RCC 7860 (cell line): ENCODE measurements at regions not wholly inside any gene's neighbourhood (a gene's known extent, or its start where the extent isn't known, plus 50 kb on each side); places are given as distances from the start of the nearest gene placed in this dataset.
A peak's percentile ranks its signal among the peaks of the same experiment; 100 is the strongest.

Experiments used
- DNase-seq: peaks from one replicate; pipeline ENCODE4 v3.0.0-alpha.2; 2015; ENCODE audit warnings: low spot score
- FAIRE-seq: peaks from 2 replicates; lab custom pipeline; 2012; peaks lifted over from hg19 to GRCh38; lab: Jason Lieb, UNC

DNA sequence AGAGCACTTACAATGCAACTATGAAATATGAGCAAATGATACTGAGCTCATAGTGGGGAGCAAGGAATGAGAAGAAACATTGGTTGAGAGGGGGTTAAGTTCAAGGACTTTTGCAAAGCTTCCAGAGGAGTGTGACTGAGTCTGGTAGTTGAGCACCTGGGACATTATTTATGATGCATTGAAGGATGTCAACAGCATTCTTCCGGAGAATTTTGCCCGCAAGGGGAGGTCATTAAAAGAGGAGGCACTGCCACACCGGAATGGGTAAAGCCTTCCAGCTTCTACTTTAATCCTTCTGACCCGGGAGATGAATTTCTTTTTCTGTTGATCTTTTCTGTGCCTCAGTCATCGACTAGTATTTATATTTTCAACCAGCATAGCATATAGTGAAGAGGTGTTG lies 208.4 kb upstream of the CAMK1G start:
- DNase-seq (no peak), FAIRE-seq (no peak)

DNA sequence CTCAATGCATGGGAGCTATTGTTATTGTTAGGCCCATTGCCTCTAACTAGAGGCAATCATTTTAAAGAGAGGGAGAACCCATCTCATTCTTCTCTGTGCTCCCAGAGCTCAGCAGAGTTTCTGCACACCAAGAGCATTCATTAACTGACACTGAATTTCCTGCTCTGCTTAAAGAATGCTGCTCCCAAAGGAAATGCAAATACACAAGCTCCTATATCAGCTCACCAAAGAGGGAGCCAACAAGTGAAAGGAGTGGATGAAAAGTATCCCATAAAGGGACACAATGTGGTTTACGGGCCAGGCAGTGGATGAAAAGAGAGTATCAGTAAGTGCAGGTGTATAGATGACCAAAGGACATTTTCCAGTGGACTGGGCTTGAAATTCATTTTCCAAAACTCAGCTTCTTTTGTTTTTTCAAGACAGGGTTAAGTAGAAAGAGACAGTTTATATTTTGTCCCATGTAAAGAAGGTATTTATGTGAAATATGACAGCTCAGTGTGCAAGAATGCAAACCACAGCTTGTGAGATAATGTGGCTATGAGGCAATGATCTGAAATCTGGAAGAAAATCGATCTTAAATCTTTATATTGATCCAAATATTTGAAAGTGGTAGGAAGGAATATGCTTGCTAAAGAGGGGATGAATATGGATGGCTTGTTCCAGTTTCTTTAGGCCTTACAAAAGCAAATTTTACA lies 207.7 kb upstream of the CAMK1G start:
- DNase-seq, result no peak
- peak; percentile 45 for FAIRE-seq

DNA sequence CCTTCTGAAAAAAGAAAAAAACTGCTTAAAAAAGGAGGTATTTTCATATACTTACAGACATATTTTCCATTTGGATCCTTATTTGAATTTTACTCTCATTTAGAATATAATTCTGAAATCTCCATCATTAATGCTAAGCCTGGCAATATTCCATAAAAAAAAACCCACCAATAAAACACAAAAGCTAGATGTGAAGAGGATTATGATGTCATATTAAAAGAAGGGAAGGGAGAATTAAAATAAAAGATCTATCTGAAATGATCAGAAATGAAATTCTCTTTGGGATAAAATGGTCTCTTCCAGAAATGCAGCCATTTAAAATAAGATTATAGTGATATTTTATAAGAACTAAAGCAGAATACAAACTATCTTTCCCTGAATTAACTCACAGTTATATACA lies 206.7 kb upstream of the CAMK1G start:
- FAIRE-seq (no peak), DNase-seq (no peak)

DNA sequence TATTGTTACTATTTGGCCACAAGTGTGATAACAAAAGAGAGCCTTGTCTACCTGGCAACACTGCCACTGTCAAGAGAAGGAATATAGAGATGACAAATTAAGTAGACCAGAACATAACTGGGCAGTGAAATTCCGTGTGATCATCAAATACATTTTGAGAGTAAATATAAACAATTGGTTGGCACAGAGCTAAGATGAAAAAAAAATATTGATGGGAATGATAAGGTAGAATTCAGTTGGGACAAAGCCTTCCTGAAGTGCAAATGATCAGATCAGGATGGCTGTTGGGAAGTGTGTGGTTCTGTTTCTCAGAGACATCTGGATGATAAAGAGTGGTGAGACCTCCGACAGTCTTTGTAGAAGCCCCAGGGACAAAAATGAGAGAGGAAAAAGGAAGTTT lies 205.5 kb upstream of the CAMK1G start:
- FAIRE-seq (no peak), DNase-seq (no peak)

DNA sequence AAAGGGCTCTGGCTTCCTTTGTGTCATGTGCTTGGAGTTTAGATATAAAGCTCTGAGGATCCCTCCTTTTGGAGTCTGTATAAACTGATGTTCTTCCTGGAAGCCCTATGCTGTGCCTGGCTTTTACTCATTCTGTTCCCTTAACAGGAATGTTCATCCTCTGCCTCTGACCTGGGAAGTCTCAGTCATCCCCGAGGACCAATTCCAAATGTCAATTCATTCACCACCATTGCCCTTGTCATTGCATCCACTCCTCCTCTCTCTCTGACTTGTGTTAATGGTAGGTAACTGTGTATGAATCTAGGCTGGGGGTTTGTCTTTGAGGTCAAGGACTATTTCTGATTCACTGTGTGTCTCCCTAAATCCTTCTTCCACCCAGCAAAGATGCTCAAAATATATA lies 204.2 kb upstream of the CAMK1G start:
- DNase-seq (no peak), FAIRE-seq (no peak)

DNA sequence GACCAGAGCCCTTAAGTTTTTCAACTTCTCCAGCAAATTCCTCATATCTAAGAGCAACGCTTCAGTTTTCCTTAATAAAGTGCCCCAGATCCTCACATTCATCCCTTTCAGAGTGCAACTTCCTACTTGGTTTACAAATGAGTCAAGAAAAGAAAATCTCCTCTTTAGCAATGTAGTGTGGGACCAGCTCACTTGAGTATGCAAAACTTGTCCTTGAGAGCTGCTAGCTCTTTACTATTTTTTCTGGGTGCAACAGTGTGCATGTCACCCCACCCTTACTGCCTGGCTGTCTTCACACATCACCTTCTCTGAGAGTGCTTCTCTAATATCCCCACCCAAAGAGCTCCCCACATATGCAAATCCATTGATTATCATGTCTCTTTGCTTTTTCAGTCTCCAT lies 203.1 kb upstream of the CAMK1G start:
- DNase-seq (no peak), FAIRE-seq (no peak)

DNA sequence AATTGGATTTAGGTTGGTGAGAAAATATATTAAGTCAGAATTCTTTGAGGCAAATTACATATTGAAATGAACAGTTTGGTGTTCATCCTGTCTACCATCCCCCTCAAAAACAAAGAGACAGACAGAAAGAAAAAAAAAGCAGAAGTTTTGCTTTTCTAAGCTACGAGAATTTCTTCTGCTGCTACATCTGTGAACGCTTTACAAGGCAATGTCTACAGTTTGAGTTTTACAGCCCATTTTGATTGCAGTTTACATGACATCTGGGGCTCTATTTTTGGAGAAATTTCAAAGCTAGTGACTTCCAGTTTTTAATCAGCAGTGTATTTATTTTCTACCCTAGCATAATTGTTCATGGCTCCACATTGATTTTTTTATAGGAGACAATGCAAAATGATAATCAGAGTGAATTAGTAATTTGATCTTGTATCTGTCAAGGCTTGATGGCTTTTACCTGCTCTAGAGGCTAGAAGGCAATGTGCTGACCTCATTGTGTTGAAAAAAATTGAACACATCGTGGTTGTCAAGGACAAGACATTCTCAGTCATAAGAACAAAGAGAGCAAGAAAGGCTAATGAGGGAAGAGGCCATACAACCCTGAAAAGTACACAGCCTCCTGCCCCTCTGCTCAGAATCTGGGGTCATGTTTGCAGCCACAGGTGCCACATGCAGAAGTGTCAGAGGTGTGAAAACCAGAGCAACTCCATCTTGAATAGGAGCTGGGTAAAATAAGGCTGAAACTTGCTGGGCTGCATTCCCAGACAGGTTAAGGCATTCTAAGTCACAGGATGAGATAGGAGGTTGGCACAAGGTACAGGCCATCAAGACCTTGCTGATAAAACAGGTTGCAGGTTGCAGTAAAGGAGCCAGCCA lies 201.0 kb upstream of the CAMK1G start:
- no peak for DNase-seq
- FAIRE-seq, result no peak

DNA sequence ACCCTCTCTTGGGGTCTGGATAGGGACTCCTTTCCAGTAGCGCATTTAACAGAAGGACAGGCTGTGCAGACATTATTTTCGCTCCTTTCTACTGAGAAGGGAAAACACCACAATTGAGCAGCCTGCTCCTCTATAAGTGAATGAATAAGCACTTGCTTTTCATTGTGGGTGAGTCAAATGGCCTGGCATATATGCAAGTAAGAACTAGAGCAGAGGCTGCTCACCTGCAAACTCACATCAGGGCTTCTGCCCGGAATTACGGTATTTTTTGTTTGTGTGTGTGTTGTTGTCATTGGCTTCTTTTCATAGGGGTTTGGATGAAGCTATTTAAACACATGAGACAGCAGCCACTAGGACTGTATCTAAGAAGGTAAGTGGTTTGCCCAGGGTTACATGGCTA lies 200.1 kb upstream of the CAMK1G start:
- no peak for FAIRE-seq
- no peak for DNase-seq

DNA sequence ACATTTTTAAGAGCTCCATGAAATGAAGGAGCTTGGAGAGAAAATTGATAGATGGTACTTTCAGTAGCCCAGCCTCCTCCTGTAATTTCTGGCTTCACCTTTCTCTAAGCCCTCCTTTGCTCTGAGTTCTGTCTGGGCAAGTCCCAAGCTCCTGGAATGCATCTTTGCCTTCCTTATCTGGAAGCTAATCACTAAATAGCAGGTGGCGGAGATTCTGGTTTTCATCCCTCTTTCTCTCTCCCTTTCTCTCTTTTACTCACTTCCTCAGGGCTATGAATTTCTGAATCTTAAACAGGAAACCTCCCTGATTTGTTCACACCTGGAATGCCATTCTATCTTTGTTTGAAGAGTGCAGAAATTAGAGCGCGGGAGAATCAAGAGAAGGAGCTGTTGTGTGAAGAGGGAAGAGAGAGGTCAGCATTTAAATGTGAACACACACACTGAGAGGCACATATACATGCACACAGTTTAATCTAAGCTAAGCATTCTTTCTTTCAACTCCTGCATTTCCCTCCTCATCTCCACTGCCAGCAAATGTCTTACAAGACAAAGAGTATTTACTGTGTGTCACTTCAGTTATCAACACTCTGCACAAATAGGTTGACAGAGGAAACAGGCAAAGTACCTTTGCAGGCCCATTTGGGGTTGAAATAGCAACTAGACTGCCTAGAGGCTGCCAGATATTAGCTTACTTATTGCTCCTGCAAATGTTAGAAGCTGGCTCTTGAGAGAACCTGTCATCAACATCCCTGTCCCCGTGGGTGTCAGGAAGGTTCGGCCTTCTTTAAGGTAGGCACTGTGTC lies 199.4 kb upstream of the CAMK1G start:
- DNase-seq (no peak), FAIRE-seq (no peak)

DNA sequence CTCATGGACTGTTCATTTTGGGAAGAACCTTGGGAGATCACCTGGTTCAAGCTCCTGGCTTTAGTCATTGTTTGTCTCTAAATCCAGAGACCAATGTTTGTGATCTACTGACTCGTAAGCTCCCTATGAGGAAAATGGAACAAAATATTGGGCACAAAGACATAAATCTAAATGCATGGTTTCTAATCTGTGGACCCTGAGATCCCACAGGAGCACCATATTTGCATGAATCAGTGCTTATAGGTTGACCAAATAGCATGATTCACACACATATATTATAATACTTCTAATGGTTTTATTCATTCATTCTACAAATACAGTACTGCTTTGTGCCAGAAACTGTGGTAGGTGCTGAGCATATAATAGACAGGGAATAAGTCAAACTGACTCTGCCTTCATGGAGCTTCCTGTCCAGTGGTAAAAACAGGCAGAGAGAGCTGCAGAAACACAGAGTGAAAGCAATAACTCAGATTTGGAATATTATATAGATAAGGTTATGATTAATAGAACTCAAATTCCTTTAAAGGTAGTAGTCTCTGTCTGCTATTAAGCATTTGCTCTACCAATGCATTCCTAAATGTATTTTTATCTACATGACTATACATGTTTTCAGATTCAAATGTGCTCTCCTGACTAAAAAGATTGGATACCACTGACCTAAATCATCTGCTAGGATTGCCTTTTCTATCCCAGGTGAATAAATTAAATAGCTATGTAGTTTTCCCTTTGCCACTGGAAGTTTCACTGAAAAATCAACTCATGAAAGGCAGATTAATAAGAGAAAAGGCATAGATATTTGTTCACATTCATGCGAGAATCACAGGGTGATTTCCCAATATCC lies 198.6 kb upstream of the CAMK1G start:
- FAIRE-seq (no peak), DNase-seq (no peak)

DNA sequence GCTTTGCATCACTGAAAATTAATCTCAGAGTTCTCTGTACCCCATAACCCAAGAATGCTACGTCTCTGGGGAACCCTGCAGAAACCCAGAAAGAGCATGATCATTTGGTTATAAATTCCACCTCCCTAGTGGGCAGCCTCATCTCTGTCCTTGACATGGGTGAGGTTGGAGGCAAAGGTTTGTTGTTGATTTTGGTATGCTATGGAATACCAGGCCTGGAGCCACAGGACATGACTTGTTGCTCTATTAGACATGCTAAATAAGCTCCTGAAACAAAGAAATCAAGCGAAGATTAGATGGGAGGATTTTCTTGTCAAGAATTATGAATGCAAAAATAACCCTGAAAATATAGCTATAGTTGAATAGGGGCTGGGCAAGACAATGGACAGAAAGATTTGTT lies 197.4 kb upstream of the CAMK1G start:
- DNase-seq (no peak), FAIRE-seq (no peak)

DNA sequence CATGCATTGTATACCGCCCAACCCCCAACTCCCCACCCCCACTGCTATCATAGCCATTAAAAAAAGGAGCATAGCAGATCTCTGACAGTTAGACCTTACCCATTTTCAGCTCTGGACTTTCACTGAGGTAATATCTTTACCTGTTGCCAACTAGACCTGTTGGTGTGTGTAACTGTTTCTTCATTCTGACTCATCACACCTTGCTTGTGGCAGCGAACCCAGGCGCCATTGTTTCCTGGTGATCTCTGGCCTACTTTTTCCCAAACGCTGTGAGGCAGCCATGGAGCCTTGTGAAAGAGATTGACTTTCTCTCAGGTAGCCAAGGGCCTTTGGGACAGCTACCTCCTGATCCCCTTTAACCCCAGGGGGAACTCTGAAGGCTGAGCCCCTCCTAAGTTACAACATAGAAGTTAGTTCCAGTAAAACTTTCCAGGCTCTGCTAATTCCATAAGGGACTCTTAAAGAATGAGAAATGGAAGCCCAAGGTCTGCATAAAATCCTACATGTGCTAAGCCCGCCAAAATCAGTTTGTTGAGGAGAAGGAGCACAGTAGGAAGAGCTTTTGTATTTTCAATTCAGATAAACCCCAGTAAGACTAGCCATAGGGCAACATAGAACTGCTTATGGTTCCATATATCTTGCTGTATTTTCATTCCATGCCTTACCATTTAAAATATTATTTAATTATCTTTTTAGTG lies 196.1 kb upstream of the CAMK1G start:
- no peak for DNase-seq
- no peak for FAIRE-seq

DNA sequence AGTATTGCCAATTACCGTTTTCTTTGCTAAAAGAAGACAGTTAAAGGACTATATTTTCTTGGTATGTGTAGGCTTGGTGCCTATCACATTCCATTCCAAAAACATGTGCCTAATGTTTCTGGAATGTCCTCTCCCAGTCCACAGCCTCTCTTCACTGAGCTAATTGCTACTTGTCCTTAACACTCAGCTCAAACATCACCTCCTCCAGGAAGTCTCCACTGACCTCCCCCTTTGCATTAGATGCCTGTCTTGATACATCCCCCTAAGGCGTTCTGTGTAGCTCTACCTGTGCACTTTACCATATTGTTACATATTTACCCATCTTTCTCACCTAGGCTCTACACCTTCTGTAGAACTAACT lies 195.6 kb upstream of the CAMK1G start:
- FAIRE-seq (peak; percentile 51), DNase-seq (peak; percentile 77)

DNA sequence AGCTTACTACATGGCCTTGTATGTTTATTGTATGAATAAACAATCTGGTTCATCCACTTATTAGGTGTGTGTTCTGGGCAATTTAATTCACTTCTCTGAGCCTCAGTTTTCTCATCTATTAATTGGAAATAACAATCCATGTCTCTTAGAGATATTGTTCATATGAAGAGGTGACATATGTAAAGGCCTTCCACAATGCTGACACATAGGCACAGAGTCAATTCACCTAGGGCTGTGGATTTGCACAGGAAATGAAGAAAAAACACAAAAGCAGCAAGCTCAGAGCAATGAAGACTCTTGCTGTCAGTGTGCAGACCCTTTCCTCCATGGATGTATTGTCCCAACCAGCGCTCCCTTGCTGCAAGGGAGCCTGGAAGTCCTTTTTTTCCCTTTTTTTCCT lies 195.2 kb upstream of the CAMK1G start:
- DNase-seq (no peak), FAIRE-seq (no peak)

DNA sequence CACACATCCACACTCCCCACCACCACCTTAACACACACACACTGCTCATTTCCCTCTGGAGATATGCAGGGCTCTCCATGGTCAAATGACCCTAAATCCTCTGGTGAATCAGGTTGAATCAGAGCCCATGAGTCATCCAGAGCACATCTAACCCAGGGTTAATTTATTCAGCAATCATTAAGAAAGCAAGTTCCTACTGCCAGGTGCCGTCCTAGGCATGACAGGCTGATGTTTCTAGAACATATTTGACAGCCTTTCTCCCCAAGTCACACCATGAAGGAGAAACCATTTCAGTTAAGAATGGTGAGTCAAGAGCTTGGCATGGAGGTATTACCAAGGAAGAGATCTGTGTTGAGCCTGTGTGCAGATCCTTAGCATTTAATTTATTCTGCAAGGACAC lies 194.3 kb upstream of the CAMK1G start:
- FAIRE-seq (peak; percentile 99), DNase-seq (peak; percentile 99)

DNA sequence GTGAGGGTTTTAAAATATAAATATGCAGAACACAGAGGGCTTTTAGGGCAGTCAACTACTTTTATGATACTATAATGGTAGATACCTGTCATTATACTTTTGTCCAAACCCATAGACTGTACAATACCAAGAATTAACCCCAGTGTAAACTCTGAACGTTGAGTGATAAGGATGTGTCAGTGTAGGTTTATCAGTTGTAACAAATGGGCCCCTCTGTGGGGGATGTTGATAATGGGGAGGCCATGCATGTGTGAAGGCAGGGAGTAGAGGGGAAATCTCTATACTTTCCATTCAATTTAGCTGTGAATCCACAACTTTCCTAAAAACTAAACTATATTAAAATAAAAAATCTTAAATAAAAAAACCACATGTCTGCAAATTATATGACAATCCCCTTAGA lies 193.5 kb upstream of the CAMK1G start:
- no peak for DNase-seq
- FAIRE-seq, result no peak

DNA sequence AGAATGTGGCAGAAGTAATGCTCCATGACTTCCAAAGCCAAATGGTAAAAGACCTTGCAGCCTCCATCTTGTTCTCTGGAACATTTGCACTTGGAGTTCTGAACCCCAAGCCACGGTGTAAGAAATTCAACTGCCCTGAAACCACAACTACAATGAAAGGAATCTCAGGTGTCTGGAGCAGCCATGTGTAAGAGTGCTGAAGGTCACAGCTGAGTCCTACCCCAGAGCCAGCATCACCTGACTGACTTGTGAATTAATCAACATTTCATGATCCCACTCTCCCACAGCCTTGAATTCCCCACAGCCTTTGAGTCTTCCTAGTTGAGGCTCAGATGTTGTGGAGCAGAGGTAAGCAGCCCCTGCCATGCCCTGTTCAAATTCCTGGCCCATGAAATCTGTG lies 192.8 kb upstream of the CAMK1G start:
- DNase-seq, result peak; percentile 44
- peak; percentile 40 for FAIRE-seq

DNA sequence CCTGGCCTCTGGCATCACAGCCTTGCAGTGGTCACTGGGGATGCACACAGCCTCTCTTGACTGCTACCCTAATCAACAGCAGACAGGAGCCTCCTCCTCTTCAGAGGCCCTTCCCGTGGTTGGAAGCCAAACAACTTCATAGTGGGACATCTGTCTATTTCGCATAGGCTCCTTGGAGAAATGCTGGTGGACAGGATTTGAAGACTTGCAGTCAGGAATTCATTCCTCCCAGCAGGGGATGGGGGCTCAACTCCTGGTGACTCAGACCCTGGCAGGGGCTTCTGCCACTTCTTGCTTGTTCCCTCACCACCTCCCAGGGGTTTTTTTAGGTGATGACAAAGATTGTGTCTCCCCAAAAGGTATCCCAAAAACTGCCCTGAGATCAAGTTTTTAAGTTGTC lies 191.7 kb upstream of the CAMK1G start:
- FAIRE-seq (no peak), DNase-seq (no peak)

DNA sequence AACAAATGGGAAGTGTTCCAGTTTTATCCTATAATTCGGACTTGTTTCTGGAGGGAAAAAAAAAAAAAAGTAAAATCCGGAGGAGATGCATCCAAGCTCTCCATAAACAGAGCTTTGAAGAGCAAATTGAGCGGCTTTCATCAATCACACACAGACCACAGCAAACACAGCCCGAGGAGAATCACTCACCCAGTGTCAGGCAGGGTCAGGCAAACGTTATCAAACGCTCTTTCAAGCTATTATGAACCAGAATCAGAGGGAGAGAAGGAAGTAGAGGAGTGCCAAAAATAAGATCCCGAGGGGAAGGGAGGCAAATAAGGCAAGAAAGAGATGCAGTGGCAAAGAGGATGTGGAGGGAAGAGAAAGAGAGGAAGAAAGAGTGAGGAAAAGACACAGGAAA lies 188.3 kb upstream of the CAMK1G start:
- no peak for FAIRE-seq
- no peak for DNase-seq

DNA sequence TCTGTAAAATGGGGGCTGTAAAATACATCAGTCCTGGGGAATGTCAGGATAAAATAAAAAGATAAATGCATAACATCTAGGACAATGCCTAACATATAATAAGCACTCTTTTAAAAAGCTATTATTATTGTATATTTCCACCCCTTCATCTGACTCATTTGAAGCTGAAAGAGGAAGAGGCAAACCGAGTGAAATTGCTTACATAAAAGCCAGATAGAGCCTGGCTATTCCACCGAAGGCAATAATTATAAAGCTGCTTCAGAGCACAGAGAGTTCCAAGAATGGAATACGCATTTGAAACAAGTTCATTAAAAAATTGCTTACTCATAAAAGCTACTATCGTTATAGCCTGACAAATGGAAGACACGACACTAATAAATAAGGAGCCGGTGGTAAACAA lies 186.1 kb upstream of the CAMK1G start:
- no peak for FAIRE-seq
- no peak for DNase-seq
